GM21526 (cell line): ENCODE measurements at regions not wholly inside any gene's neighbourhood (a gene's known extent, or its start where the extent isn't known, plus 50 kb on each side); places are given as distances from the start of the nearest gene placed in this dataset.
"Not testable (repeated sequence)": the region's sequence is repeated elsewhere in the genome, so short reads cannot be mapped to it uniquely, and the experiment has no call there.

ENCODE experiments used
- ATAC-seq: cut with Tn5 transposase; IDR thresholded peaks from one replicate; pipeline ENCODE4 v1.9.1; 2021; ENCODE audit warnings: moderate library complexity; ENCODE audit not compliant: unreplicated experiment, low FRiP score

GRCh38 chr2:121818546-121818945, 63.1 kb downstream of the TSN start:
- no peak for ATAC-seq

- ATAC-seq, result no peak
Observed at GRCh38 chr2:121819846-121820245, 64.4 kb downstream of the TSN start.

DNA sequence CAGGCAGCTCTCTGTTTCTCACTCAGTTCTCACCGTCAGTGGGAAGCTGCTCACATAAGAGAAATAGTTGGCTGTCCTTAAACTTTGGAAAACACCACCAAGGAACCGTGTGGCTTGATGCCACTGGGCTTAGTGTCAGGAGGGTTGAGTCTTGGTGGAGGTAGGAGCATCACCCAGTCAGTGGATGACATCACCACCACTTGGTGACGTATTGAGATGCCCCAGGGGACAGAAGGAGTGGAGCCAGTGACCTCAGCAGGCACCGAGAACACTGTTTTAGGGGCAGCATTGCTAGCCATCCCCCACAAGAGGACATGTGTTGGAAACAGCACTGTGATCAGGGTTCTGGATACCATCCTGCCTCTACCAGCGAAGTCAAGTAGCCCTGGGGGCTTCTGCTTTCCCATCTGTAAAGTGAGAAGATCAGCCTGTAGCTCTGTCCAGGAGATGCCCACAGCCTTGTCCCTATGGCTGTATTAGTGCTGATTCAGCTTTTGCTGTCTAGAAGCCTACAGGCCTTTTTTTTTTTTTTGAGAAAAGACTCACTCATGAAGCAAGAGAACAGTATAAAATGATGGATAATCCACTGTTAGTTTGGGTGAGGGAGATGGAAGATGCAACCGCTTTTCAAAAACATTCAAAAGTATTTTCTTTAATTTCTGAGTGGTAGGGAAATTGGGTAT, 66.2 kb downstream of the TSN start:
- no peak for ATAC-seq

DNA sequence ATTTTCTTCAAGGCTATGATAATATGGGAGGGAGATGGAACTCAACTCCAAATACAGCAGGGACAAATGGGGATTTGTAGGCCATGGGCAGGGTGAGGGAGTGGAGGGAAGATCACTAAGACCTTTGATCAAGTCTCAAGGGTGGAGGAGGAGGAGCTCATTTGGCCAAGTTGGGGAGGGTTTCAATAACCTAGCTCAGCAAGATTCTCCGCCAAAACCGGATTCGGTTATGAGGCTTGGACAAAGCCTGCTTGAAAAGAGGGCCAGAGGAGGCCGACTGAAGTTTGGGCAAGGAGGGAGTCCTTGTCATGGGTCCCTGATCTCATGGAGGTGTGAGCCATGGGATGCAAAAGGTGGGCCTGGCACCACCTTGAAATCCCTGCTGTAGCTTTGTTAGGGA, 68.8 kb downstream of the TSN start:
- ATAC-seq, result no peak

DNA sequence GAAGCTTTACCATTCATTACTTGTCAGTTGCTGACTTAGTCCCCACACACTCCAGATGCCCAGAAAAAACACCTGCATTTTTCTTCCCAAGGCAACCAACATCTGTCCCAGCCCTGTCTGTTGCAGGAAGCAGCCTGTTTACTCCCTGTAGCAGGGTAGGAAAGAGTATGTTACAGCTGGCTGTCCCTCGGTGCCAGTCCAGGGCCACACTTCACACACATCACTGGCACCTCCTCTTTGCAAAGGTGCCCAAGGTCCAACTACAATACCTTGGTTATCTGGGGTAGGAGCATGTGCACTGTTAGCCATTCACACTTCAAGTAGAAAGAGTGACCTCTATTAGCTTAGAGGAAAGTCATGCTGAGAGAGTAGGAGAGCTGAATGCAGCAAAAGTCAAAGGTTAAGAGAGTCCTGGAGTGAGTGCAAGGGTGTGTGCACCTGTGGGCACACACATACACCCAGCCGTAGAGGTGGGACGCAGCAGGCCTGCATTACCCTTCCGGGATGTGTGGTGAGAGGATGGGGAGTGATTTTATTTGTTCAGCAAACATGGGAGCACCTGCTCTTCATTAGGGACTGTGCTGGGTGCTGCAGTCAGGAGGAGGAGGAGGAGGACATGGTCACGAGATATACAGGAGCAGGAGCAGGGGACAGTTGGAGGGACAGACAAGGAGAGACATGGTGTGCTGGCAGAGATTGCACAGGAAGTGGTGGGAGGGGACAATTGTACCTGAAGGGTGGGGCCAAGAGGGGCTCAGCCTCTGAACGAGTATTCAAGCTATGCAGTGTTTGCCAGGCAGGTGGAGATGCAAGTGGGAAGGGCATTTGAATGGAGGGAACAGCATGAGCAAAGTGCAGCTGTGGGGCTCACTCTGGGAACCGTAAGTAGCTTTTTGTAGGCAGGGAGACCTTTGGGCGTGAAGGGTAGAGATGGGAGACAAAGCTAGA, 69.8 kb downstream of the TSN start:
- ATAC-seq, result no peak

DNA sequence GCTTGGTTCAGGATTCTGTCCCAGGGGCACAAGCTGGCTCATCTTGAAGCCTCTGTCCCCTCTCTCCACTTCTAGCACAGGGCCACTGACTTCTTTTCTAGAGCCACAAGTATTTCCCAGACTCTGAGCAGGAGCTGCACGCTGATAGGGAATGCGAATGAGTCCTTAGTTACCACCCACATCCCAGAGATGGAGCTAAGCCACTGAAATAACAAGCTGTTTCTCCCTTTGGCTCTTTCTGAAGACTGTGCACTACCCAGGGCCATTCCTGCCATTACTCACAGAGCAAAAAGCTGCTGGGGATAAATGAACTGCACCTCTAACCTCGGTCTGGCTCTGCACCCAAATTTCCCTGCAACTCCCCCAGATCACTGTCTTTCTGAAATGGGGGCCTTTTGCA, 70.6 kb downstream of the TSN start:
- no peak for ATAC-seq

- no peak for ATAC-seq
Observed at GRCh38 chr2:121828281-121828731, 72.9 kb downstream of the TSN start.

DNA sequence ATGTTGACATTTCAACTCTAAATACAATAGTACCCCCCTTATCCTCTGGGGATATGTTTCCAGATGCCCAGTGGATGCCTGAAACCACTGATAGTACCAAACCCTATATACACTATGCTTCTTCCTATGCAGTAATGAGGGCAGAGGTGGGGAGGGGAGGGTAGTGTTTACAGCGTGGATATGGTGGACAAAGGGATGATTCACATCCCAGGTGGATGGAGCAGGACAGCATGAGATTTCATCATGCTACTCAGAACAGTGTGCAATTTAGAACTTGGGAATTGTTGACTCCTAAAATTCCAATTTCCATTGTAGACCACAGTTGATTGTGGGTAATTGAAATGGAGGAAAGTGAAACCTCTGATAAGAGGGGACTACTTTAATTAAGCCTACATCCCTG, 75.4 kb downstream of the TSN start:
- no peak for ATAC-seq

DNA sequence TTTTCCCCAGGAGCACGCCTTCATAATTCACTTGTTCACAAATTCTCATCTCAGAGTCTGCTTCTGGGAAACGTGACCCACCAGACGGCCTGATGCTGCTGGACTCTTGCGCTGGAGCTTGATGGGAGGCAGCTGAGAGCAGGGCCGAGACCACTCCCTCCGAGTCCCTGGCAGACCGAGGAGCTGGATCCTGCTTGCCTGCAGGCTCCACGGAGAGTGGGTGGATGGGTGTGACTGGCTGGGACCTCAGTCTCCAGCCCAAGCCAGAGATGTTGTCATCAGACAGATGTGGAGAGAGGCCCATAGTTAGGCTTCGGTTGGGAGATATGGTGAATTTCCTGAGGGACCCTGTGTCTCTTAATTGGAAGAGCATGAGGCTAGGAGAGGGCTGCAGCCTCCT, 76.4 kb downstream of the TSN start:
- ATAC-seq, result no peak

DNA sequence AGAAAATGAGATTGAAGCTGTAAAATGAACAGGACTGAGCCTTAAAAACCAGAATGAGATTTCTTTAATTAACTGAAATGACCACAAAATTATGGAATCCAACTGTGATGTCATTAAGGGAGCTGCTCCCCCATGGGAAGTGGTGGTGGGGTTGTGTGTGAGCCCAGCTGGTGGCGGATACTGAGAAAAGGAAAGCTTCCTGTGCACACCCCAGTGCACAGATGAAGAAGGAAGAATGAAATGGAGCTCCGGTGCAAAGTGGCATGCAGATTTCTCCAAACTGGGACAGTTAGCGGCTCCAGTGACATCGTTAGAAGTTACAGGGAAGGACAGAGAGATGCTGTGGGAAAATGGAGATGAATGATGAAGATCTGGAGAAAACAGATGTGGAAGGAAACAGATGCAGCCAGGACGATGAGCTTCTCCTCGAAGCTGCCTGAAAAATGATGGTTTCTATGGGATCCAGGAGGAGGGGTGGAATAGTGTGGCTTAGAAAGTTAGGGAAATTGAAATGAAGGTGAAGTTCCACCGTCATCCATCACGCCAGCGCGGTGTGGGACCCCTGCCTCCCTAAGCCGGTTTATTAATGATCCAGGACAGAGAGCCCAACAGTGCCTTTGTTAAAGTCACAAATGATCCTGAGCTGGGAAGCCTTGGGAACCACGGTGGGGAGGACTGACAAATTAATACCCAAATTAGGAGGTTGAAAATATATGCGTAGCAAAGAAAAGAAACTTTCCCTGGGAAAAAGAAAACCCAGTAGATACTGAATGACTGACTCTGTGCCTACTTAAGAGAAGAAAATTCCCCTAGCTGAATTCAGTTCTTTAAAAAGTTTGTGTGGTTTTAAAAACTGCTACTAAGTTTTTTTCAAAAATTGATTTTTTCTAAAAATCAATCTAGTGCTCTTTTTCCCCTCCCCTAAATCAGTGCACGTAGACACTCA, 77.2 kb downstream of the TSN start:
- ATAC-seq, result no peak

DNA sequence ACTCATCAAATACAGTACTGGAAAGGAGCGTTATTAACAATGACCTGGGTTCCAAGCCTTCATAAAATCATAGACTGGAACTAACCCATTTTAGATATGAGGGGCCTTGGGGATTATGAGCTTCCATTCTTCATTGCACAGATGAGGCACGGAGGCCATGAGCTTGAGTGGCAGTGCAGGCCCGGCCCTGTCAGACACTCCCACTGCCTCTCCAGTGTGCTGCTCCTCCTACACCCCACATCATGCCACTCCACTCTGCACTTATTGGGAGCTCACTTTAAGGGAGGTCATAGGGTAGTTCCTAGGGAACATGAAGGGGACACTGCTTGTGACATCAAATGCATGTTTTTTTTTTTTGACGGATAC, 77.9 kb downstream of the TSN start:
- no peak for ATAC-seq

DNA sequence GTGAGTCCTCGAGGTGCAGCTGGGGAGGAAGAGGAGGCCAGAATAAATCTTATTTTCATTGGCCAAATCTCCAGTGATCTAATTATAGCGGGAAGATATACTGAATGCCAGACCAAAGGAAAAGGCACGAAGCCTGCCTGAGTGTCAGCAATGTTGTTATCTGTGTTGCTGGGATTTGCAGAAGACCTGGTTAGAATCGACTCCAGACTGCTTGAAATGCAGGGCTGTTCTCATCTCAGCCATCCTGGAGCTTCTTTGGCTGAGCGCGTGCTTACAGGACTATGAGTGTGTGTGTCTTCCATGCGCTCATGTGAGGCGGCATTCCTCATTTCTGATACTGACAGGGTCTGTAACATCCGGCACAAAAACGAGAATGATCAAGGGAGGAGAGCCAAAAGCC, 81.2 kb downstream of the TSN start:
- no peak for ATAC-seq

GRCh38 chr2:121837591-121837990, 82.1 kb downstream of the TSN start:
- no peak for ATAC-seq

- no peak for ATAC-seq
Observed at GRCh38 chr2:121838551-121838950, 83.1 kb downstream of the TSN start.

DNA sequence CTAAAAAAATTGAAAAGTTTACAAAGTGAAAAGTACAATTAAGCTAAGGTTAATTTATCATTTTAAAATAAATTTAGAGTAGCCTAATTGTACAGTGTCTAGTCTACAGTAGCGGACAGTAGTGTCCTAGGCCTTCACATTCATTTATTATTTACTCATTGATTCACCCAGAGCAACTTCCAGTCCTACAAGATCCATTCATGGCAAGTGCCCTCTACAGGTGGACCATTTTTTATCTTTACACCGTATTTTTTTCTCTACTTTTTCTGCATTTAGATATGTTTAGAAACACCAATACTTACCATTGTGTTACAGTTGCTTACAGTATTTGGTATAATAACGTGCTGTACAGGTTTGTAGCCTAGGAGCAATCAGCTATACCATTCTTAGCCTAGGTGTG, 84.1 kb downstream of the TSN start:
- no peak for ATAC-seq

- no peak for ATAC-seq
Observed at GRCh38 chr2:121849236-121849635, 93.8 kb downstream of the TSN start.

GRCh38 chr2:121853149-121853548, 97.7 kb downstream of the TSN start:
- ATAC-seq, result not testable (repeated sequence)

- ATAC-seq, result no peak
Observed at GRCh38 chr2:121855510-121855909, 100.1 kb downstream of the TSN start.

DNA sequence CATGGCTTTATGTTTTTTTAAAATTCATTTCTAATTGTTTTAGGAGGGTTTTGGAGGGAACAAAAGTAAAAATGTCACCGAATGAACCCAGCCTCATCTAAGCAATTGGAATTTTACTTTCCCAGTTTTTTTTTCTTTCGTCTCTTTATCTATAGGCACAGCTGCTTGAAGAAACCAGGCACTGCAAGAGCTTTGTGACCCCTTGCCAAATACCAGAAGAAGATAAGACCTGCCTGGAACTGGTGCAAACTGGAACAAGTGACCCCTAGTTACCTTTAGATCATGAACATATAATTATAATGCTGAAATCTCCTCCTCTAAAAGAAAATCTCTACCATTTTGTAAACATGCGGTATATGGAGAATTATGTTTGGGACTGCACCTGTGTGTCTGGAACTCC, 100.9 kb downstream of the TSN start:
- no peak for ATAC-seq

- no peak for ATAC-seq
Observed at GRCh38 chr2:121858369-121858768, 102.9 kb downstream of the TSN start.

DNA sequence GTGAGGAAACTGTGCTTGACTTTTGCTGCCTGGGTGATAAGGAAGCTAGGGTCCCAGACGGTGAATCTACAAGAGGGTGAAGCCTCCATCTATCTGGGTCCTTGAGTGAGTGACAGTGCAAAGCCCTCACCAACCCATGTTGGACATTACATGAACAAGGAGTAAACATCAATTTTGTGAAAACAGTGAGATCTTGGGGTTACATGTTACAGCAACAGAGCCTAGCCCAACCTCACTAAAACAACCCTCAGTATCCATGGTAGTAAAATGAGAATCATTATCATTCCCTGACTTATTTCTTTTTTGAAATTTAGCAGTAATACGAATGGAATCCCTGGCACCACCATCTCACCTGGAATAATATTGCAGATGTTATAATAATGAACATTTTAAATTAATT, 103.4 kb downstream of the TSN start:
- no peak for ATAC-seq
